ENCODE measurements at regions not wholly inside any gene's neighbourhood (a gene's known extent, or its start where the extent isn't known, plus 50 kb on each side); places are given as distances from the start of the nearest gene placed in this dataset.
A peak's percentile ranks its signal among the peaks of the same experiment; 100 is the strongest.

DNA sequence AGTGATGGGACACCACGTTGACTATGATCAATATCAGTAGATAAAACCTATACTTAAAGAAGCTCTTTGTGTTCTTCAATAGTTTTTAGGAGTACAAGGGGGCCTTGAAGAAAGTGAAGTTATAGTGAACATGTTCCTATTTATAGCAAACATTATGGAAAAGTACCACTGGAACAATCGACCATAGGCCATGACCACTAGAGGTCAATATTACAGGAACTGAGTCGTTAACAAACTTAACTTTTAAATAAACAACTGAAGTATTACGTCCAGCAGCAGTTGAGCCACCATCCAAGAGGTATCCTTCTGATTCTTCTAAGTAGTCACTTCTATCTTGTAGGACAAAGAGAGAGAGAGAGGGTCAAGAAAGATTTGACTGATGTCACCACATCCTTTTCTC, 391.0 kb upstream of the SLITRK5 start:
- Histone ChIP-seq H3F3A (ENCODE audit: insufficient read depth, low read length) (no peaks in the 10 kb centered on the region), H2AFZ (ENCODE audit: low read length) (no peak overlapping the region), H3K4me2 (ENCODE audit: low read depth, low read length) (no peak overlapping the region), H4K20me1 (ENCODE audit: insufficient read depth, low read length) (no peaks in the 10 kb centered on the region), H3K9me3 (replicated peaks; ENCODE audit: insufficient read depth, low read length) (no peaks in the 10 kb centered on the region), H3K36me3 (replicated peaks; ENCODE audit: insufficient read depth, low read length) (no peaks in the 10 kb centered on the region), H3K9me2 (replicated peaks; ENCODE audit: insufficient read depth, low read length) (no peaks in the 10 kb centered on the region), H3K79me2 (ENCODE audit: low read length) (no peaks in the 10 kb centered on the region), H3K9ac (ENCODE audit: low read length) (no peak overlapping the region), H3K27ac (ENCODE audit: low read length) (no peak overlapping the region), H3K27me3 (replicated peaks; ENCODE audit: insufficient read depth, low read length) (no peaks in the 10 kb centered on the region), H3K4me1 (ENCODE audit: low read length) (no peaks in the 10 kb centered on the region), H3K4me3 (ENCODE audit: low read length) (no peak overlapping the region)
- no peak for TF ChIP-seq CTCF (IDR thresholded peaks at IDR 0.05; ENCODE audit: low read length)
- TF ChIP-seq EZH2 (optimal IDR thresholded peaks at IDR 0.05; ENCODE audit: low read depth, low read length) = no peak
- TF ChIP-seq EZH2phosphoT487 (IDR thresholded peaks at IDR 0.05; ENCODE audit: low read length) = no peak
- no peak for DNase-seq

DNA sequence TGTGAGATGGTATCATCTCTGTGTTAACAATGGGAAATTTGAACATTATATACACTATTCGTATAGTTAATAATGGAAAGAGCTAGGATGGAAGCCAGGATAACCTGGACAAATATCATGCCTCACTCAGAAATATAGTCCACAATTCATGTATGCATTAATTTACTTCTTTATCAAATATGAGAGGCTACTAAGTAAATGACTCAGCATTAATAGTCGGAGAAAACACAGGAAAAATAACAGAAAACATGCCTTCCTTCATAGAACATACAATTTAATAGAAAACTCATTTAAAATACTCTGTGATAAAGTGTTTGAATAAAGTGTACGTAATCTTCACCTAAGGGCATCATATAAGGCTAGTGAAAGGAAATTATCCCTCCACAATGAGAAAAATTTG, 383.4 kb upstream of the SLITRK5 start:
- Histone ChIP-seq H3K9me3 (replicated peaks; ENCODE audit: insufficient read depth, low read length) (no peaks in the 10 kb centered on the region), H2AFZ (ENCODE audit: low read length) (no peak overlapping the region), H3K4me3 (ENCODE audit: low read length) (no peak overlapping the region), H3K9me2 (replicated peaks; ENCODE audit: insufficient read depth, low read length) (no peaks in the 10 kb centered on the region), H3K79me2 (ENCODE audit: low read length) (no peaks in the 10 kb centered on the region), H3K4me2 (ENCODE audit: low read depth, low read length) (no peak overlapping the region), H3K36me3 (replicated peaks; ENCODE audit: insufficient read depth, low read length) (no peaks in the 10 kb centered on the region), H3K4me1 (ENCODE audit: low read length) (no peaks in the 10 kb centered on the region), H3K27me3 (replicated peaks; ENCODE audit: insufficient read depth, low read length) (no peaks in the 10 kb centered on the region), H3K9ac (ENCODE audit: low read length) (no peak overlapping the region), H4K20me1 (ENCODE audit: insufficient read depth, low read length) (no peaks in the 10 kb centered on the region), H3F3A (ENCODE audit: insufficient read depth, low read length) (no peaks in the 10 kb centered on the region), H3K27ac (ENCODE audit: low read length) (no peak overlapping the region)
- TF ChIP-seq CTCF (IDR thresholded peaks at IDR 0.05; ENCODE audit: low read length) (no peak), EZH2 (optimal IDR thresholded peaks at IDR 0.05; ENCODE audit: low read depth, low read length) (no peak), EZH2phosphoT487 (IDR thresholded peaks at IDR 0.05; ENCODE audit: low read length) (no peak)
- no peak for DNase-seq

- Histone ChIP-seq H3F3A (ENCODE audit: insufficient read depth, low read length) (no peaks in the 10 kb centered on the region), H3K27ac (ENCODE audit: low read length) (no peak overlapping the region), H4K20me1 (ENCODE audit: insufficient read depth, low read length) (no peaks in the 10 kb centered on the region), H3K4me3 (ENCODE audit: low read length) (no peak overlapping the region), H3K4me1 (ENCODE audit: low read length) (no peaks in the 10 kb centered on the region), H3K4me2 (ENCODE audit: low read depth, low read length) (no peak overlapping the region), H3K36me3 (replicated peaks; ENCODE audit: insufficient read depth, low read length) (no peaks in the 10 kb centered on the region), H3K9me3 (replicated peaks; ENCODE audit: insufficient read depth, low read length) (no peaks in the 10 kb centered on the region), H3K27me3 (replicated peaks; ENCODE audit: insufficient read depth, low read length) (no peaks in the 10 kb centered on the region), H3K79me2 (ENCODE audit: low read length) (no peaks in the 10 kb centered on the region), H2AFZ (ENCODE audit: low read length) (no peak overlapping the region), H3K9ac (ENCODE audit: low read length) (no peak overlapping the region), H3K9me2 (replicated peaks; ENCODE audit: insufficient read depth, low read length) (no peaks in the 10 kb centered on the region)
- no peak for TF ChIP-seq CTCF (IDR thresholded peaks at IDR 0.05; ENCODE audit: low read length)
- no peak for TF ChIP-seq EZH2 (optimal IDR thresholded peaks at IDR 0.05; ENCODE audit: low read depth, low read length)
- no peak for TF ChIP-seq EZH2phosphoT487 (IDR thresholded peaks at IDR 0.05; ENCODE audit: low read length)
- DNase-seq = peak; percentile 12
These were observed 375.5 kb upstream of the SLITRK5 start for GRCh38 chr13:87295636-87296035.

Data from MM.1S (cell line).